WTC11 (cell line): ENCODE measurements at regions not wholly inside any gene's neighbourhood (a gene's known extent, or its start where the extent isn't known, plus 50 kb on each side); places are given as distances from the start of the nearest gene placed in this dataset.
"Not testable (repeated sequence)": the region's sequence is repeated elsewhere in the genome, so short reads cannot be mapped to it uniquely, and the experiment has no call there.

ENCODE experiments used
- ATAC-seq: fragments of 200-7000 bp; cut with Tn5 transposase; 2 replicates; pipeline ENCODE4 v1.10.0; 2021; ENCODE audit warnings: mild to moderate bottlenecking, moderate library complexity
- CTCF ChIA-PET: fragments of 300-600 bp; sonication (Branson Sonifier 250); formaldehyde crosslinking; loops from one replicate; lab custom pipeline; 2021; ENCODE audit warnings: antibody characterized with exemption; lab: Charles Lee
- POLR2A ChIA-PET: fragments of 350-600 bp; sonication (Branson Sonifier 250); formaldehyde crosslinking; loops from one replicate; lab custom pipeline; 2021; ENCODE audit warnings: antibody characterized with exemption; lab: Charles Lee
- DNase-seq: peaks from one replicate; pipeline ENCODE4 v3.0.0; 2021; ENCODE audit warnings: low spot score
- H3K27ac Mint-ChIP-seq: 2 replicates; pipeline ENCODE4 v1.8.0; 2021; ENCODE audit warnings: mixed read lengths
- H3K27me3 Mint-ChIP-seq: 2 replicates; pipeline ENCODE4 v1.8.0; 2021; ENCODE audit warnings: low read depth, mild to moderate bottlenecking, moderate library complexity, mixed read lengths
- H3K36me3 Mint-ChIP-seq: 2 replicates; pipeline ENCODE4 v1.8.0; 2021; ENCODE audit warnings: mixed read lengths
- H3K4me1 Mint-ChIP-seq: 2 replicates; pipeline ENCODE4 v1.8.0; 2022; ENCODE audit warnings: mixed read lengths
- H3K4me3 Mint-ChIP-seq: 2 replicates; pipeline ENCODE4 v1.8.0; 2021; ENCODE audit warnings: mild to moderate bottlenecking, moderate library complexity, mixed read lengths
- H3K9me3 Mint-ChIP-seq: 2 replicates; pipeline ENCODE4 v1.8.0; 2021; ENCODE audit warnings: mixed read lengths
- ERG ChIP-seq: fragments of 250-450 bp; sonication (Bioruptor Pico); IDR thresholded peaks from 2 replicates; pipeline ENCODE4 v1.8.0; 2021; ENCODE audit warnings: mild to moderate bottlenecking
- ESRRA ChIP-seq: sonication (generic); formaldehyde crosslinking; IDR thresholded peaks from 2 replicates; pipeline ENCODE4 v1.8.1; 2022; ENCODE audit warnings: mild to moderate bottlenecking, missing genetic modification reagents, borderline replicate concordance
- IRF1 ChIP-seq: sonication (generic); formaldehyde crosslinking; IDR thresholded peaks from 2 replicates; pipeline ENCODE4 v1.8.0; 2023; ENCODE audit warnings: missing genetic modification reagents
- IRF2 ChIP-seq: sonication (generic); formaldehyde crosslinking; IDR thresholded peaks from 2 replicates; pipeline ENCODE4 v1.8.0; 2022; ENCODE audit warnings: low read depth, missing genetic modification reagents, borderline replicate concordance
- NFATC4 ChIP-seq: fragments of 250-450 bp; sonication (Bioruptor Pico); IDR thresholded peaks from 2 replicates; pipeline ENCODE4 v1.9.0; 2021; ENCODE audit warnings: mild to moderate bottlenecking
- NR1H2 ChIP-seq: sonication (generic); formaldehyde crosslinking; IDR thresholded peaks from 2 replicates; pipeline ENCODE4 v1.9.0; 2021; ENCODE audit warnings: mild to moderate bottlenecking, moderate library complexity, missing genetic modification reagents
- PRDM15 ChIP-seq: sonication (generic); formaldehyde crosslinking; IDR thresholded peaks from 2 replicates; pipeline ENCODE4 v1.8.0; 2022; ENCODE audit warnings: missing genetic modification reagents
- ZMAT4 ChIP-seq: fragments of 250-450 bp; sonication (Bioruptor Pico); IDR thresholded peaks from 2 replicates; pipeline ENCODE4 v1.9.0; 2021; ENCODE audit warnings: mild to moderate bottlenecking
- ZNF219 ChIP-seq: sonication (generic); formaldehyde crosslinking; IDR thresholded peaks from 2 replicates; pipeline ENCODE4 v1.8.0; 2023; ENCODE audit warnings: missing genetic modification reagents, mild to moderate bottlenecking, borderline replicate concordance
- ZNF396 ChIP-seq: fragments of 250-450 bp; sonication (Bioruptor Pico); IDR thresholded peaks from 2 replicates; pipeline ENCODE4 v1.8.0; 2021; ENCODE audit warnings: mild to moderate bottlenecking, moderate library complexity, borderline replicate concordance

GRCh38 chr17:26936645-26937044 is 357.3 kb upstream of the WSB1 start:
- POLR2A ChIA-PET, H3K4me1 Mint-ChIP-seq, H3K4me3 Mint-ChIP-seq, CTCF ChIA-PET, H3K36me3 Mint-ChIP-seq, H3K27ac Mint-ChIP-seq, ATAC-seq, DNase-seq, H3K9me3 Mint-ChIP-seq, H3K27me3 Mint-ChIP-seq: not testable (repeated sequence)

- H3K4me1 Mint-ChIP-seq, ATAC-seq, POLR2A ChIA-PET, H3K27ac Mint-ChIP-seq, H3K9me3 Mint-ChIP-seq, H3K4me3 Mint-ChIP-seq, H3K36me3 Mint-ChIP-seq, DNase-seq, CTCF ChIA-PET, H3K27me3 Mint-ChIP-seq: not testable (repeated sequence)
Measured at GRCh38 chr17:26937750-26938322, 356.1 kb upstream of the WSB1 start.

GRCh38 chr17:26939755-26940154 is 354.2 kb upstream of the WSB1 start:
- DNase-seq, H3K4me1 Mint-ChIP-seq, H3K27ac Mint-ChIP-seq, POLR2A ChIA-PET, H3K4me3 Mint-ChIP-seq, H3K27me3 Mint-ChIP-seq, ATAC-seq, CTCF ChIA-PET: not testable (repeated sequence)
- peaks cover 12% of the 10 kb centered on the region for H3K36me3 Mint-ChIP-seq
- peaks cover 12% of the 10 kb centered on the region for H3K9me3 Mint-ChIP-seq

- H3K4me1 Mint-ChIP-seq, DNase-seq, H3K27me3 Mint-ChIP-seq, H3K27ac Mint-ChIP-seq, ATAC-seq, CTCF ChIA-PET, H3K4me3 Mint-ChIP-seq, POLR2A ChIA-PET: not testable (repeated sequence)
- Mint-ChIP-seq H3K36me3 (peaks cover 17% of the 10 kb centered on the region), H3K9me3 (peaks cover 21% of the 10 kb centered on the region)
Measured at GRCh38 chr17:26940587-26940986, 353.3 kb upstream of the WSB1 start.

GRCh38 chr17:26962255-26963162 is 331.4 kb upstream of the WSB1 start:
- peaks cover 42% of the 10 kb centered on the region for H3K9me3 Mint-ChIP-seq
- peaks cover 51% of the 10 kb centered on the region for H3K36me3 Mint-ChIP-seq
- no peak overlapping the region for H3K4me3 Mint-ChIP-seq
- peaks cover 8% of the 10 kb centered on the region for H3K27me3 Mint-ChIP-seq
- TF ChIP-seq ZMAT4 = no peak
- no peak for TF ChIP-seq NR1H2
- no peak for TF ChIP-seq ZNF219 (CRISPR knock-in tag)
- no peak for TF ChIP-seq IRF1 (CRISPR knock-in tag)
- TF ChIP-seq IRF2 (CRISPR knock-in tag) = no peak
- no peak for TF ChIP-seq ZNF396 (CRISPR knock-in tag)
- no peak for TF ChIP-seq ESRRA (CRISPR knock-in tag)
- TF ChIP-seq NFATC4 (CRISPR knock-in tag) = no peak
- no peak for TF ChIP-seq ERG (CRISPR knock-in tag)
- no peak for TF ChIP-seq PRDM15 (CRISPR knock-in tag)
- TF ChIP-seq, all 79 proteins: peak for 0
- ChIA-PET POLR2A (no interaction called here), CTCF (no interaction called here)
- ATAC-seq (no peak), DNase-seq (no peak)
- Mint-ChIP-seq H3K27ac (no peak overlapping the region), H3K4me1 (no peaks in the 10 kb centered on the region)
